GM12873 (cell line): ENCODE measurements at regions not wholly inside any gene's neighbourhood (a gene's known extent, or its start where the extent isn't known, plus 50 kb on each side); places are given as distances from the start of the nearest gene placed in this dataset.

Experiments used
- CTCF ChIP-seq: IDR thresholded peaks from 2 replicates; pipeline ENCODE4 v1.5.1; 2012; ENCODE audit warnings: low read depth, mild to moderate bottlenecking, moderate library complexity, low read length, control low read depth; ENCODE audit not compliant: insufficient read depth; ENCODE audit errors: missing control alignments

- no peak for TF ChIP-seq CTCF
Observed at GRCh38 chr18:9015689-9016088, 86.8 kb upstream of the NDUFV2 start.

GRCh38 chr18:9016633-9017166 is 85.8 kb upstream of the NDUFV2 start:
- TF ChIP-seq CTCF: no peak

GRCh38 chr18:9017167-9017904 is 85.2 kb upstream of the NDUFV2 start:
- no peak for TF ChIP-seq CTCF

- TF ChIP-seq CTCF: no peak
Observed at GRCh38 chr18:9017905-9018227, 84.6 kb upstream of the NDUFV2 start.

GRCh38 chr18:9019135-9019534 is 83.4 kb upstream of the NDUFV2 start:
- TF ChIP-seq CTCF: no peak

GRCh38 chr18:9020221-9020620 is 82.3 kb upstream of the NDUFV2 start:
- no peak for TF ChIP-seq CTCF

GRCh38 chr18:9021458-9021857 is 81.0 kb upstream of the NDUFV2 start:
- no peak for TF ChIP-seq CTCF
